ENCODE measurements at regions not wholly inside any gene's neighbourhood (a gene's known extent, or its start where the extent isn't known, plus 50 kb on each side); places are given as distances from the start of the nearest gene placed in this dataset.

GRCh38 chr2:104413890-104414289, 440.0 kb upstream of the POU3F3 start:
- TF ChIP-seq CTCF (IDR thresholded peaks at IDR 0.05) (no peak), ZFX (IDR thresholded peaks at IDR 0.05; ENCODE audit: borderline replicate concordance) (no peak)

Data from 22Rv1 (cell line).